Keratinocyte (primary cell): ENCODE measurements at regions not wholly inside any gene's neighbourhood (a gene's known extent, or its start where the extent isn't known, plus 50 kb on each side); places are given as distances from the start of the nearest gene placed in this dataset.

Source experiments
- DNase-seq: peaks from one replicate; pipeline ENCODE4 v3.0.0-alpha.2; 2011; ENCODE audit warnings: low read depth, missing footprints, low spot score
- FAIRE-seq: peaks from 2 replicates; lab custom pipeline; 2011; peaks lifted over from hg19 to GRCh38; lab: Jason Lieb, UNC
- H2AFZ ChIP-seq: 2 replicates; pipeline ENCODE4 v1.6.0; 2012; ENCODE audit warnings: low read length, control low read depth, inconsistent platforms; ENCODE audit not compliant: control insufficient read depth
- H3K27ac ChIP-seq: 2 replicates; pipeline ENCODE4 v1.5.1; 2011; ENCODE audit warnings: low read length; ENCODE audit not compliant: control insufficient read depth, insufficient read depth
- H3K27me3 ChIP-seq: 3 replicates; pipeline ENCODE4 v1.6.0; 2011; ENCODE audit warnings: low read length; ENCODE audit not compliant: control insufficient read depth, insufficient read depth; ENCODE audit errors: extremely low read depth
- H3K36me3 ChIP-seq, 2 experiments: 2 replicates in 1 of 2; 3 replicates in 1 of 2; pipeline ENCODE4 v1.5.1; 2011; ENCODE audit warnings: low read length in 2 of 2, mild to moderate bottlenecking in 1 of 2; ENCODE audit not compliant: control insufficient read depth in 2 of 2, insufficient read depth in 2 of 2; ENCODE audit errors: extremely low read depth in 1 of 2
- H3K4me1 ChIP-seq: 3 replicates; pipeline ENCODE4 v1.5.1; 2011; ENCODE audit warnings: low read length; ENCODE audit not compliant: control insufficient read depth, insufficient read depth; ENCODE audit errors: extremely low read depth
- H3K4me2 ChIP-seq: 3 replicates; pipeline ENCODE4 v1.6.0; 2011; ENCODE audit warnings: low read depth, low read length; ENCODE audit not compliant: control insufficient read depth, insufficient read depth; ENCODE audit errors: extremely low read depth
- H3K4me3 ChIP-seq, 3 experiments: fragments of 200-600 bp in 1 of 3; sonication (generic) in 1 of 3; 2 replicates in 2 of 3; 3 replicates in 1 of 3; pipeline ENCODE4 v1.5.1; 2011 to 2016; ENCODE audit warnings: low read length in 3 of 3, mild to moderate bottlenecking in 3 of 3, control low read depth in 2 of 3, inconsistent platforms in 1 of 3, low read depth in 1 of 3, mixed read lengths in 1 of 3, mixed run types in 1 of 3, moderate library complexity in 1 of 3; ENCODE audit not compliant: control insufficient read depth in 2 of 3, insufficient read depth in 2 of 3; ENCODE audit errors: extremely low read depth in 1 of 3
- H3K79me2 ChIP-seq: 2 replicates; pipeline ENCODE4 v1.6.0; 2012; ENCODE audit warnings: low read length; ENCODE audit not compliant: control insufficient read depth, insufficient read depth
- H3K9ac ChIP-seq: 3 replicates; pipeline ENCODE4 v1.6.0; 2011; ENCODE audit warnings: low read length; ENCODE audit not compliant: control insufficient read depth, insufficient read depth; ENCODE audit errors: extremely low read depth
- H3K9me1 ChIP-seq: 3 replicates; pipeline ENCODE4 v1.6.0; 2011; ENCODE audit warnings: low read length; ENCODE audit not compliant: control insufficient read depth, insufficient read depth; ENCODE audit errors: extremely low read depth
- H3K9me3 ChIP-seq: 2 replicates; pipeline ENCODE4 v1.5.1; 2012; ENCODE audit warnings: low read depth, low read length; ENCODE audit not compliant: control insufficient read depth
- H4K20me1 ChIP-seq: 3 replicates; pipeline ENCODE4 v1.6.0; 2011; ENCODE audit warnings: low read length; ENCODE audit not compliant: control insufficient read depth, insufficient read depth; ENCODE audit errors: extremely low read depth
- EZH2 ChIP-seq: IDR thresholded peaks from one replicate; pipeline ENCODE4 v1.6.1; 2012; ENCODE audit warnings: inconsistent platforms, mild to moderate bottlenecking, low read length, moderate library complexity
- dilution Hi-C: fragments of 300-500 bp; cut with MboI; formaldehyde crosslinking; loops from one replicate; pipeline ENCODE4 v1.7.0; 2020; ENCODE audit warnings: low sequenced_read_pairs; ENCODE audit not compliant: extremely low pct_ligation_motif_present
- TF ChIP-seq, protein P1 (sequence below), 3 experiments: IDR thresholded peaks in 1 of 3; conservative IDR thresholded peaks in 1 of 3; optimal IDR thresholded peaks in 1 of 3; 2 replicates in 2 of 3; 3 replicates in 1 of 3; pipeline versions ENCODE3 to v1.5.1; 2011; ENCODE audit warnings: low read length in 3 of 3, mild to moderate bottlenecking in 3 of 3, moderate library complexity in 2 of 3, control low read depth in 1 of 3, inconsistent platforms in 1 of 3; ENCODE audit not compliant: insufficient read depth in 2 of 3; ENCODE audit errors: extremely low read depth in 1 of 3

DNA sequence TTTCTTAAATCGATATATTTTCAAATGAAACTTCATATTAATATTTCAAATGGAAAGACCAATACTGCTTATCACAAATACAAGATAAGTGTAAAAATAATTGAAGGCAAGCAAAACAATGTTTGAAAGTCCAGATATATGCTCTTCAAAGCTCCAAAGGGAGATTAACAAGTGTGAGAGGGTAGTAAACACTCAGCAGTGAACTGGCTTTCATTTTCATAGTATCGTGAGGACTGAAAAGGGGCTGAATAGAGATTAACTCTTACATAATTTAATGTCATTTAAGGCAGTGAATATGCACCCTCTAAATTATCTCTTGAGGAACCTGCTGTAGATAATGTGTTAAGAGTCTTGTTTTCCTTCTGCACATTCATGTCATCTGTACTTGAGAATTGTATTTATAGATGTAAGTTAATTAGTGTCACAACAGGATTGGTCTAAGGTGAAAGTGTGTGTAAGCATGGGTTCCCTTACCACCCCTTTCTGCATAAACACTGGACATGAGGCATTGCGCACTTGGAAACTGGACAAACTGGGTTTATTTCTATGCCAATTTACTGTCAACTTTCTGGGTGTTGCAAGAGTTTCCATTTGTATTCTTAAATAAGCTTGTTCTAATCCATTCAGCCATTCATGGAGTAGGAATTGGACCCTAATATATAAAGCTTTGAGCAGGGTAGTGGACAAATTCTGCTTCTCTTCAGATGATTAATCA is 76.7 kb upstream of the SESTD1 start:
- Histone ChIP-seq H3K27ac (no peak overlapping the region), H2AFZ (no peak overlapping the region), H3K4me3 (no peak overlapping the region), H3K36me3 (no peaks in the 10 kb centered on the region), H3K4me2 (no peak overlapping the region), H3K4me1 (peaks cover 4% of the 10 kb centered on the region), H3K9me1 (no peaks in the 10 kb centered on the region), H3K27me3 (no peaks in the 10 kb centered on the region), H4K20me1 (no peaks in the 10 kb centered on the region), H3K9me3 (no peaks in the 10 kb centered on the region), H3K79me2 (no peaks in the 10 kb centered on the region), H3K9ac (no peak overlapping the region)
- TF ChIP-seq EZH2 = no peak
- TF ChIP-seq, protein P1, sequence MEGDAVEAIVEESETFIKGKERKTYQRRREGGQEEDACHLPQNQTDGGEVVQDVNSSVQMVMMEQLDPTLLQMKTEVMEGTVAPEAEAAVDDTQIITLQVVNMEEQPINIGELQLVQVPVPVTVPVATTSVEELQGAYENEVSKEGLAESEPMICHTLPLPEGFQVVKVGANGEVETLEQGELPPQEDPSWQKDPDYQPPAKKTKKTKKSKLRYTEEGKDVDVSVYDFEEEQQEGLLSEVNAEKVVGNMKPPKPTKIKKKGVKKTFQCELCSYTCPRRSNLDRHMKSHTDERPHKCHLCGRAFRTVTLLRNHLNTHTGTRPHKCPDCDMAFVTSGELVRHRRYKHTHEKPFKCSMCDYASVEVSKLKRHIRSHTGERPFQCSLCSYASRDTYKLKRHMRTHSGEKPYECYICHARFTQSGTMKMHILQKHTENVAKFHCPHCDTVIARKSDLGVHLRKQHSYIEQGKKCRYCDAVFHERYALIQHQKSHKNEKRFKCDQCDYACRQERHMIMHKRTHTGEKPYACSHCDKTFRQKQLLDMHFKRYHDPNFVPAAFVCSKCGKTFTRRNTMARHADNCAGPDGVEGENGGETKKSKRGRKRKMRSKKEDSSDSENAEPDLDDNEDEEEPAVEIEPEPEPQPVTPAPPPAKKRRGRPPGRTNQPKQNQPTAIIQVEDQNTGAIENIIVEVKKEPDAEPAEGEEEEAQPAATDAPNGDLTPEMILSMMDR (optimal IDR thresholded peaks at IDR 0.05 in 1 of 3, IDR thresholded peaks at IDR 0.05 in 1 of 3, conservative IDR thresholded peaks at IDR 0.05 in 1 of 3; ENCODE audit: extremely low read depth in 1 of 3, insufficient read depth in 2 of 3, low read length in 3 of 3) = no peak
- no peak for FAIRE-seq
- DNase-seq = no peak
- dilution Hi-C loops = no loop called here

- no peaks in the 10 kb centered on the region for H3K27me3 ChIP-seq
- no peak overlapping the region for H2AFZ ChIP-seq
- H3K4me3 ChIP-seq = no peak overlapping the region
- no peak overlapping the region for H3K27ac ChIP-seq
- peaks cover 4% of the 10 kb centered on the region for H3K4me1 ChIP-seq
- no peak overlapping the region for H3K9ac ChIP-seq
- no peak for TF ChIP-seq EZH2
- TF ChIP-seq, protein P1 (optimal IDR thresholded peaks at IDR 0.05 in 1 of 3, IDR thresholded peaks at IDR 0.05 in 1 of 3, conservative IDR thresholded peaks at IDR 0.05 in 1 of 3; ENCODE audit: extremely low read depth in 1 of 3, insufficient read depth in 2 of 3, low read length in 3 of 3) = peak; percentile 15 to 36 (median 31)
- H3K4me2 ChIP-seq = no peak overlapping the region
- no peak for DNase-seq
- H3K36me3 ChIP-seq = no peaks in the 10 kb centered on the region
- H3K9me1 ChIP-seq = no peaks in the 10 kb centered on the region
- no peaks in the 10 kb centered on the region for H3K79me2 ChIP-seq
- H4K20me1 ChIP-seq = no peaks in the 10 kb centered on the region
- dilution Hi-C loops = no loop called here
- no peaks in the 10 kb centered on the region for H3K9me3 ChIP-seq
- FAIRE-seq = no peak
Measured at GRCh38 chr2:179340678-179341077, 76.0 kb upstream of the SESTD1 start.
